NB4 (cell line): ENCODE measurements at regions not wholly inside any gene's neighbourhood (a gene's known extent, or its start where the extent isn't known, plus 50 kb on each side); places are given as distances from the start of the nearest gene placed in this dataset.

Experiments
- TF ChIP-seq, protein P1 (sequence below): IDR thresholded peaks from one replicate; pipeline ENCODE4 v1.5.1; 2012; ENCODE audit warnings: low read depth, low read length
- TF ChIP-seq, protein P2 (sequence below): IDR thresholded peaks from 2 replicates; pipeline ENCODE4 v1.6.1; 2011; ENCODE audit warnings: low read depth, low read length

DNA sequence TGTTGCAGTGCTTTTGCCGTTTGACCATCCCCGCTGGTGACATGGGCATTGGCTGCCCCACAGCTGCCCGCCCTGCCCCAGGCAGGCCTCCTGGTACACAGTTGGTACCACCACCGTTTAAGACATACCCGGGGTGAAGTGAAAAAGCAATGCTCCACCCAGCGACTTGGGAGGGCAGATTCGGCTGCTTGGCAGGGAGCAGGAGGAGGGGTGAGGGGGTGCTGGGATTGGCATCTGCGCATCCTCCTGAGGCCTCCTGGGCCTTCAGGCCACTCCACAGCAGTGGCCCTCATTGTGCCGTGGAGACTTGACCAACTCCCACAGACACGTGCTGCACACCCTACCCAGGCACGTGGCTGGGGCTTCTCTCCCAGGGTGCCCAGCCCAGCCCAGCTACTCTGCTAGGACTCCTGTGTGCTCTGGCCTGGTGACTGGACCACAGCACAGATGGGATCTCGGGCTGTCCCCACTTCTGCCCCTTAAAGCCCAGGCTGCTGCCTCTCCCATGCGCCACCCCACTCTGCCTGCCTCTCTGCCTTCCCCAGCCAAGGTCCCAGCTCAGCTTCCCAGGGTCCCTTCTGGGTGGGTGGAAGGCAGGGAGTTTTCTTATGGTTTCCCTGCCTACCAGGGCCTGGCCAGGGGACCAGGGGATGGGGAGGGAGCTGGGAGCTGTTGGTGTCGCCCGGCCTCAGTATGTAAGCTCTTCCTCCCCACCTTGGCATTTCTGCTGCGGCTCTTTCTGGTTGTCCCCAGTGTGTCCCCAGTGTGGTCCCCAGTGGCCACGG lies 157.0 kb upstream of the HS6ST1 start:
- TF ChIP-seq, protein P1, sequence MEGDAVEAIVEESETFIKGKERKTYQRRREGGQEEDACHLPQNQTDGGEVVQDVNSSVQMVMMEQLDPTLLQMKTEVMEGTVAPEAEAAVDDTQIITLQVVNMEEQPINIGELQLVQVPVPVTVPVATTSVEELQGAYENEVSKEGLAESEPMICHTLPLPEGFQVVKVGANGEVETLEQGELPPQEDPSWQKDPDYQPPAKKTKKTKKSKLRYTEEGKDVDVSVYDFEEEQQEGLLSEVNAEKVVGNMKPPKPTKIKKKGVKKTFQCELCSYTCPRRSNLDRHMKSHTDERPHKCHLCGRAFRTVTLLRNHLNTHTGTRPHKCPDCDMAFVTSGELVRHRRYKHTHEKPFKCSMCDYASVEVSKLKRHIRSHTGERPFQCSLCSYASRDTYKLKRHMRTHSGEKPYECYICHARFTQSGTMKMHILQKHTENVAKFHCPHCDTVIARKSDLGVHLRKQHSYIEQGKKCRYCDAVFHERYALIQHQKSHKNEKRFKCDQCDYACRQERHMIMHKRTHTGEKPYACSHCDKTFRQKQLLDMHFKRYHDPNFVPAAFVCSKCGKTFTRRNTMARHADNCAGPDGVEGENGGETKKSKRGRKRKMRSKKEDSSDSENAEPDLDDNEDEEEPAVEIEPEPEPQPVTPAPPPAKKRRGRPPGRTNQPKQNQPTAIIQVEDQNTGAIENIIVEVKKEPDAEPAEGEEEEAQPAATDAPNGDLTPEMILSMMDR, result no peak
- TF ChIP-seq, protein P2, sequence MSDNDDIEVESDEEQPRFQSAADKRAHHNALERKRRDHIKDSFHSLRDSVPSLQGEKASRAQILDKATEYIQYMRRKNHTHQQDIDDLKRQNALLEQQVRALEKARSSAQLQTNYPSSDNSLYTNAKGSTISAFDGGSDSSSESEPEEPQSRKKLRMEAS, result no peak
